WTC11 (cell line): ENCODE measurements at regions not wholly inside any gene's neighbourhood (a gene's known extent, or its start where the extent isn't known, plus 50 kb on each side); places are given as distances from the start of the nearest gene placed in this dataset.

Experiments
- CBFB ChIP-seq: sonication (generic); formaldehyde crosslinking; IDR thresholded peaks from 2 replicates; pipeline ENCODE4 v1.8.1; 2022; ENCODE audit warnings: mild to moderate bottlenecking, low read depth, missing genetic modification reagents
- ESRRA ChIP-seq: sonication (generic); formaldehyde crosslinking; IDR thresholded peaks from 2 replicates; pipeline ENCODE4 v1.8.1; 2022; ENCODE audit warnings: mild to moderate bottlenecking, missing genetic modification reagents, borderline replicate concordance
- NFATC4 ChIP-seq: fragments of 250-450 bp; sonication (Bioruptor Pico); IDR thresholded peaks from 2 replicates; pipeline ENCODE4 v1.9.0; 2021; ENCODE audit warnings: mild to moderate bottlenecking
- SP1 ChIP-seq: sonication (generic); formaldehyde crosslinking; conservative IDR thresholded peaks from 2 replicates; pipeline ENCODE4 v1.8.1; 2022; ENCODE audit warnings: missing genetic modification reagents
- ZNF263 ChIP-seq: sonication (generic); formaldehyde crosslinking; IDR thresholded peaks from 2 replicates; pipeline ENCODE4 v1.8.1; 2022; ENCODE audit warnings: low read depth, mild to moderate bottlenecking, moderate library complexity, missing genetic modification reagents
- TF ChIP-seq, protein P1 (sequence below): fragments of 200-600 bp; IDR thresholded peaks from 2 replicates; pipeline ENCODE4 v1.8.0; 2022; ENCODE audit warnings: antibody characterized with exemption
- TF ChIP-seq, protein P2 (sequence below): sonication (generic); formaldehyde crosslinking; IDR thresholded peaks from 2 replicates; pipeline ENCODE4 v1.8.0; 2023; ENCODE audit warnings: missing genetic modification reagents
- TF ChIP-seq, protein P3 (sequence below): sonication (generic); formaldehyde crosslinking; IDR thresholded peaks from 2 replicates; pipeline ENCODE4 v1.8.0; 2022; ENCODE audit warnings: mild to moderate bottlenecking, missing genetic modification reagents
- TF ChIP-seq, protein P4 (sequence below): sonication (generic); formaldehyde crosslinking; IDR thresholded peaks from 2 replicates; pipeline ENCODE4 v1.8.0; 2022; ENCODE audit warnings: mild to moderate bottlenecking, missing genetic modification reagents

DNA sequence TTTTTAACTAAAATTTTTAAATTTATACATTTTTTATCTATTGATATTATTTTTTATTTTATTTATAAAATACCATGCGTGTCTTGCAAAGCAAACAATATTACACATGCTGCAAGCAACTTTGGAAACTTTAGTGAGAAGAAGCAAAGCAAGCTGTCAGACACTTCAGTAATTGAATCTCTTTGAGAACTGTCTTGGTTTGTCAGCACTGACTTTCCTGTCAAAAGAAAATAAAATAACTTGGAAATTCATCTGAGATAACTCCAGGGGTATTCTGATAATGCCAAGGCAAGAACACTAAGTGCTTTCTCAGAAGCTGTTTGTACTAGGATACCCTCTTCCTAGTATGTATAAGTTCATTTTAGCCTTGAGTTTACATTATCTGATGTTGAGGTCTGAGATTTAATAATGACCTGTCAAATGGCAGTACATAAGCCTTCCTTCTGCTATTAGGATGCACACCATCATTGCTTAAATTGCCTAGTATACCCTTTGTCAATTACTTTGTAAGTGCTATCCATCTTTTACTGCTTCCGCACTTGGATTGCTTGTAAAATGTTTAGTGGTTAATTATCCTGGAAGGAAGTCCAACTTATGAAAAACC, 624.2 kb upstream of the AGA start:
- TF ChIP-seq NFATC4 (CRISPR knock-in tag), result no peak
- no peak for TF ChIP-seq SP1
- TF ChIP-seq, protein P1, sequence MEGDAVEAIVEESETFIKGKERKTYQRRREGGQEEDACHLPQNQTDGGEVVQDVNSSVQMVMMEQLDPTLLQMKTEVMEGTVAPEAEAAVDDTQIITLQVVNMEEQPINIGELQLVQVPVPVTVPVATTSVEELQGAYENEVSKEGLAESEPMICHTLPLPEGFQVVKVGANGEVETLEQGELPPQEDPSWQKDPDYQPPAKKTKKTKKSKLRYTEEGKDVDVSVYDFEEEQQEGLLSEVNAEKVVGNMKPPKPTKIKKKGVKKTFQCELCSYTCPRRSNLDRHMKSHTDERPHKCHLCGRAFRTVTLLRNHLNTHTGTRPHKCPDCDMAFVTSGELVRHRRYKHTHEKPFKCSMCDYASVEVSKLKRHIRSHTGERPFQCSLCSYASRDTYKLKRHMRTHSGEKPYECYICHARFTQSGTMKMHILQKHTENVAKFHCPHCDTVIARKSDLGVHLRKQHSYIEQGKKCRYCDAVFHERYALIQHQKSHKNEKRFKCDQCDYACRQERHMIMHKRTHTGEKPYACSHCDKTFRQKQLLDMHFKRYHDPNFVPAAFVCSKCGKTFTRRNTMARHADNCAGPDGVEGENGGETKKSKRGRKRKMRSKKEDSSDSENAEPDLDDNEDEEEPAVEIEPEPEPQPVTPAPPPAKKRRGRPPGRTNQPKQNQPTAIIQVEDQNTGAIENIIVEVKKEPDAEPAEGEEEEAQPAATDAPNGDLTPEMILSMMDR, result no peak
- TF ChIP-seq, protein P2, sequence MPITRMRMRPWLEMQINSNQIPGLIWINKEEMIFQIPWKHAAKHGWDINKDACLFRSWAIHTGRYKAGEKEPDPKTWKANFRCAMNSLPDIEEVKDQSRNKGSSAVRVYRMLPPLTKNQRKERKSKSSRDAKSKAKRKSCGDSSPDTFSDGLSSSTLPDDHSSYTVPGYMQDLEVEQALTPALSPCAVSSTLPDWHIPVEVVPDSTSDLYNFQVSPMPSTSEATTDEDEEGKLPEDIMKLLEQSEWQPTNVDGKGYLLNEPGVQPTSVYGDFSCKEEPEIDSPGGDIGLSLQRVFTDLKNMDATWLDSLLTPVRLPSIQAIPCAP (CRISPR knock-in tag), result no peak
- TF ChIP-seq ESRRA (CRISPR knock-in tag), result no peak
- TF ChIP-seq, protein P3, sequence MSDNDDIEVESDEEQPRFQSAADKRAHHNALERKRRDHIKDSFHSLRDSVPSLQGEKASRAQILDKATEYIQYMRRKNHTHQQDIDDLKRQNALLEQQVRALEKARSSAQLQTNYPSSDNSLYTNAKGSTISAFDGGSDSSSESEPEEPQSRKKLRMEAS (CRISPR knock-in tag), result no peak
- TF ChIP-seq ZNF263 (CRISPR knock-in tag), result no peak
- no peak for TF ChIP-seq CBFB
- TF ChIP-seq, protein P4, sequence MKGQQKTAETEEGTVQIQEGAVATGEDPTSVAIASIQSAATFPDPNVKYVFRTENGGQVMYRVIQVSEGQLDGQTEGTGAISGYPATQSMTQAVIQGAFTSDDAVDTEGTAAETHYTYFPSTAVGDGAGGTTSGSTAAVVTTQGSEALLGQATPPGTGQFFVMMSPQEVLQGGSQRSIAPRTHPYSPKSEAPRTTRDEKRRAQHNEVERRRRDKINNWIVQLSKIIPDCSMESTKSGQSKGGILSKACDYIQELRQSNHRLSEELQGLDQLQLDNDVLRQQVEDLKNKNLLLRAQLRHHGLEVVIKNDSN, result no peak
